NT2/D1 (cell line): ENCODE measurements at regions not wholly inside any gene's neighbourhood (a gene's known extent, or its start where the extent isn't known, plus 50 kb on each side); places are given as distances from the start of the nearest gene placed in this dataset.

Experiments
- DNase-seq: peaks from one replicate; pipeline ENCODE4 v3.0.0-alpha.2; 2011; ENCODE audit warnings: low read depth, low spot score
- H3K27me3 ChIP-seq: 2 replicates; pipeline ENCODE4 v1.6.0; 2011; ENCODE audit warnings: mild to moderate bottlenecking; ENCODE audit not compliant: insufficient read length, insufficient read depth
- H3K36me3 ChIP-seq: 2 replicates; pipeline ENCODE4 v1.6.1; 2011; ENCODE audit warnings: mild to moderate bottlenecking, low read length, mixed read lengths; ENCODE audit not compliant: insufficient read depth, insufficient read length
- H3K4me1 ChIP-seq: 2 replicates; pipeline ENCODE4 v1.5.1; 2011; ENCODE audit not compliant: insufficient read depth, insufficient read length
- H3K4me3 ChIP-seq: 2 replicates; pipeline ENCODE4 v1.5.1; 2011; ENCODE audit warnings: low read depth; ENCODE audit not compliant: insufficient read length
- H3K9ac ChIP-seq: 2 replicates; pipeline ENCODE4 v1.6.0; 2011; ENCODE audit warnings: low read depth; ENCODE audit not compliant: insufficient read length
- H3K9me3 ChIP-seq: 2 replicates; pipeline ENCODE4 v1.5.1; 2011; ENCODE audit warnings: mild to moderate bottlenecking, low read length; ENCODE audit not compliant: insufficient read depth
- SUZ12 ChIP-seq: IDR thresholded peaks from 2 replicates; pipeline ENCODE4 v1.6.1; 2011; ENCODE audit not compliant: insufficient read length, insufficient read depth; ENCODE audit errors: extremely low read depth
- YY1 ChIP-seq: IDR thresholded peaks from 2 replicates; pipeline ENCODE4 v1.6.1; 2011; ENCODE audit not compliant: insufficient read length, insufficient read depth
- ZNF274 ChIP-seq: IDR thresholded peaks from 2 replicates; pipeline ENCODE4 v1.6.1; 2011; ENCODE audit warnings: mild to moderate bottlenecking, low read depth, low read length

DNA sequence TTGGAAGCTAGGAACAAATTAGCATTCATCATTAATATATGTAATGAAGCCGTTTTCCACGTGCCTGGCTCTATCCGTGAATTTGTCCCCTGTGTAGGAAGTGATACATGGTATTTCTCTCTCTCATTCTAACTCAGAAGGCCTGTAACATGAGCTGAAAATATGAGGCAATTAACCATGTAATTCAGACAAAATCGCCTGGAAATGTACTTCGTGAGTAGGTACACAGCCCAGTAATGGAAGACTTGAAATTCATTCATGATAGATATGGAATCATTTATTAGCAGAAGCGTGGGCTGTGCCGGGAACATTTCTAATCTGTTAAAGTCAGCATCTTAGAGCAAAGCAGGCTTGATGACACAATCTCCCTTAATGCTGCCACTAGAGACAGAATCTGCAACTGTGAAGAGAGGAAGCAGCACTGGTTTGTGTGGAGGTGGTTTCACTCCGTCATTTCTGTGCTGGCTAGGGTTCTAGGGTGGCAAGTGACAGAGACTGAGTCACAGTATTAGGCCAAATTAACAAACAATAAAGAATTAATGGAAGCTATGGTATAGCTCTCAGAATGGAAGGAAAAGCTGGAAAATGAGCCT, 225.0 kb upstream of the PROK2 start:
- Histone ChIP-seq H3K9ac (no peak overlapping the region), H3K27me3 (no peaks in the 10 kb centered on the region), H3K36me3 (no peaks in the 10 kb centered on the region), H3K4me1 (no peaks in the 10 kb centered on the region), H3K9me3 (peaks cover 11% of the 10 kb centered on the region; the same call in 1 of the 2 replicates), H3K4me3 (no peak overlapping the region)
- no peak for DNase-seq
- no peak for TF ChIP-seq YY1
- no peak for TF ChIP-seq SUZ12
- no peak for TF ChIP-seq ZNF274

DNA sequence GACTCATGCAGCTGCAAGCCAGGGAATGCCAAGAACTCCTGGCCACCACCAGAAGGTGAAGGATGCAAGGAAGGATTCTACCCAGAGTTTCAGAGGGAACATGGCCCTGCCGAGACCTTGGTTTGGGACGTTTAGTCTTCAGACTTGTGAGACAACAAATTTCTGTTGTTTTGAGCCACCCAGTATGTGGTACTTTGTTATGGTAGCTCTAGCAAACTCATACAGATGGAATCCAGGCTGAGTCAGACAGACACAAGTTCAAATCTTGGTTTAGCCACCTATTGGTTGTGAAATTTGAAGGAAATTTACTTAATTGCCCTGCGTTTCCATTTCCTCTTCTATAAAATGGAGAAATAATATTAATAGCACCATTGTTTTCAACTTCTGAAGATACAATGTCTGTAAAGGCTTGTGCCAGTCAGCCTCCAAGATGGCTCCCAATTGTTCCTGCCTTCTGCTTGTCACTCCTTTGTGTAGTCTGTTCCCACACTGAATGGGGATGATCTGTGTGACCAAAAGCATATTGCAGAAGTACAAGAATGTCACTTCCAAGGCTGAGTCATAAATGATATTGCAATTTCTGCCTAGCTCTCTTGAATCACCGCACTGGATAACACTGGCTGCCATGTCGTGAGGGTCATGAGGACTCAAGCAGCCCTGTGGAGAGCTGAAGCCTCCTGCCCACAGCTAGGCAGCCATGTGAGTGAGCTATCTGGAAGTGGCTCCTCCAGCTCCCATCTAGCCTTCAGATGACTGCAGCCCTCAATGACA, 223.5 kb upstream of the PROK2 start:
- no peak overlapping the region for H3K4me3 ChIP-seq
- H3K4me1 ChIP-seq = peaks cover 2% of the 10 kb centered on the region
- H3K36me3 ChIP-seq = no peaks in the 10 kb centered on the region
- TF ChIP-seq SUZ12 = no peak
- no peak for TF ChIP-seq YY1
- TF ChIP-seq ZNF274 = no peak
- no peaks in the 10 kb centered on the region for H3K27me3 ChIP-seq
- DNase-seq = no peak
- peaks cover 11% of the 10 kb centered on the region; the same call in 1 of the 2 replicates for H3K9me3 ChIP-seq
- H3K9ac ChIP-seq = no peak overlapping the region

GRCh38 chr3:72006631-72007556, 221.9 kb upstream of the PROK2 start:
- TF ChIP-seq ZNF274 = no peak
- Histone ChIP-seq H3K4me1 (peaks cover 3% of the 10 kb centered on the region), H3K9ac (no peak overlapping the region), H3K27me3 (no peaks in the 10 kb centered on the region), H3K36me3 (no peaks in the 10 kb centered on the region), H3K4me3 (no peak overlapping the region), H3K9me3 (peaks cover 11% of the 10 kb centered on the region; the same call in 1 of the 2 replicates)
- DNase-seq = no peak

DNA sequence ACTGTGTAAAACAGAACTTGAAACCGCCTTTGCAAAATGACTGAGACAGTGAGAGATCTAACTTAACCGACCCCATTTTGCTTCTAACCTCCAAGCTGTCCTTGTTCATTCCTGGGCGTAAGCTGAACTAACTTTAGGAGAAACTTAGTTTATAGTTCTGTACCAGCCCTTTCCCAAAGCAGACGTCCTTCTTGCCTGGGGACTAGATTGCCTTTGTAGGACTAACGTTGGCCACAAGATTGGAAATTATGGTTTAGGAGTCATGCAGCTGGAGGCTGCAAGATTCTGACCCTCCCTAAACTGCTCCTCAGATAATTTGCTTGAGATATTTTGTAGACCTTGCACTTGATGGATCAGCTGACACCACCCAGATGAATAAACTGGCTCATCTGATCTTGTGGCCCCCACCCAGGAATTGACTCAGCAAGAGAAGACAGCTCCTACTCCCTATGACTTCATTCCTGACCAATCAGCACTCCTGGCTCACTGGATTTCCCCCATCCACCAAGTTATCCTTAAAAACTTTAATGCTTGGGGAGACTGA, 219.9 kb upstream of the PROK2 start:
- DNase-seq = no peak
- no peak overlapping the region for H3K4me3 ChIP-seq
- H3K4me1 ChIP-seq = peaks cover 3% of the 10 kb centered on the region
- peaks cover 11% of the 10 kb centered on the region; the same call in 1 of the 2 replicates for H3K9me3 ChIP-seq
- TF ChIP-seq SUZ12 = no peak
- no peak for TF ChIP-seq ZNF274
- TF ChIP-seq YY1 = no peak
- H3K27me3 ChIP-seq = no peaks in the 10 kb centered on the region
- no peak overlapping the region for H3K9ac ChIP-seq
- H3K36me3 ChIP-seq = no peaks in the 10 kb centered on the region

DNA sequence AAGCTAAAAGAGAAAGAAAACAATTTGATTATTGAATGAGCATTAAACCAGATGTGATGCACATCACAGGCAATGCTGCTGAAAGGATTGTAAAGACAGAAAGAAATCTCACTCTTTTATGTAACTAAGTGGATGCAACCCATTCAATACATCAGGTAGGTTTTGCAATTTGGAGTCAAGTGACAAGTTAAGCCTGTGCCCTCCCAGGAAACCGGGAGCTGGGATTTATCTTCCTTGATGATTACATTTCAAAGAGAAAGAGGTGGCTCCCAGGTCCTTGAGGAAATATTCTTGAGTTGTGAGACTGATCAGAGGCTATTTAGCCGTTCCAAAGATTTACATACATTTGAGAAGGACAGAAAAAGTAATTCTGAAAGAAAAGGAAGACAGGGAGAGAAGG, 219.0 kb upstream of the PROK2 start:
- Histone ChIP-seq H3K9ac (no peak overlapping the region), H3K27me3 (no peaks in the 10 kb centered on the region)
- no peak for TF ChIP-seq ZNF274
- TF ChIP-seq YY1 = no peak
- no peak for TF ChIP-seq SUZ12

GRCh38 chr3:72001758-72002157, 216.8 kb upstream of the PROK2 start:
- H3K9ac ChIP-seq = no peak overlapping the region
- H3K27me3 ChIP-seq = no peaks in the 10 kb centered on the region
- DNase-seq = no peak
- H3K9me3 ChIP-seq = peaks cover 8% of the 10 kb centered on the region; the same call in 1 of the 2 replicates
- no peak overlapping the region for H3K4me3 ChIP-seq
- peaks cover 3% of the 10 kb centered on the region for H3K4me1 ChIP-seq
- no peaks in the 10 kb centered on the region for H3K36me3 ChIP-seq
- TF ChIP-seq ZNF274 = no peak
- TF ChIP-seq YY1 = no peak
- TF ChIP-seq SUZ12 = no peak

More for the DNA sequence above, 219.0 kb upstream of the PROK2 start:
- H3K9me3 ChIP-seq = peaks cover 11% of the 10 kb centered on the region; the same call in 1 of the 2 replicates
- H3K4me1 ChIP-seq = peaks cover 3% of the 10 kb centered on the region
- no peak for DNase-seq
- no peak overlapping the region for H3K4me3 ChIP-seq
- H3K36me3 ChIP-seq = no peaks in the 10 kb centered on the region
